GM12891 (cell line): ENCODE measurements at regions not wholly inside any gene's neighbourhood (a gene's known extent, or its start where the extent isn't known, plus 50 kb on each side); places are given as distances from the start of the nearest gene placed in this dataset.

Experiments
- POLR2A ChIP-seq: IDR thresholded peaks from 2 replicates; pipeline ENCODE4 v1.6.1; 2011; ENCODE audit warnings: low read depth, low read length, control low read depth
- POLR2AphosphoS5 ChIP-seq: IDR thresholded peaks from 2 replicates; pipeline ENCODE4 v1.6.1; 2011; ENCODE audit warnings: low read depth, low read length, control low read depth
- POU2F2 ChIP-seq: IDR thresholded peaks from 2 replicates; pipeline ENCODE4 v1.6.1; 2011; ENCODE audit warnings: low read depth, mild to moderate bottlenecking, control low read depth, low read length, moderate library complexity
- SPI1 ChIP-seq: IDR thresholded peaks from 2 replicates; pipeline ENCODE4 v1.6.1; 2011; ENCODE audit warnings: low read depth, low read length, control low read depth
- TAF1 ChIP-seq: IDR thresholded peaks from 2 replicates; pipeline ENCODE4 v1.6.1; 2011; ENCODE audit warnings: low read depth, low read length, control low read depth

GRCh38 chr16:51262428-51262827, 111.4 kb upstream of the SALL1 start:
- TF ChIP-seq POLR2AphosphoS5 (no peak), TAF1 (no peak), POLR2A (no peak), POU2F2 (no peak), SPI1 (no peak)
